Mononuclear cell (primary cell): ENCODE measurements at regions not wholly inside any gene's neighbourhood (a gene's known extent, or its start where the extent isn't known, plus 50 kb on each side); places are given as distances from the start of the nearest gene placed in this dataset.

Source experiments
- H3K27me3 ChIP-seq: 2 replicates; pipeline ENCODE4 v1.6.0; 2011; ENCODE audit warnings: low read length, control low read depth; ENCODE audit not compliant: insufficient read depth
- H3K4me1 ChIP-seq: 2 replicates; pipeline ENCODE4 v1.5.1; 2011; ENCODE audit warnings: mild to moderate bottlenecking, low read length, control low read depth; ENCODE audit not compliant: insufficient read depth
- H3K4me3 ChIP-seq: 2 replicates; pipeline ENCODE4 v1.5.1; 2011; ENCODE audit warnings: mild to moderate bottlenecking, low read length, moderate library complexity
- H3K9me3 ChIP-seq: 2 replicates; pipeline ENCODE4 v1.5.1; 2011; ENCODE audit warnings: low read depth, mild to moderate bottlenecking, control low read depth, low read length

- H3K4me1 ChIP-seq, result no peaks in the 10 kb centered on the region
Observed at GRCh38 chr19:30136611-30137195, 194.7 kb downstream of the URI1 start.

GRCh38 chr19:30137747-30138146 lies 195.7 kb downstream of the URI1 start:
- no peaks in the 10 kb centered on the region for H3K27me3 ChIP-seq
- H3K9me3 ChIP-seq, result no peaks in the 10 kb centered on the region
- H3K4me3 ChIP-seq, result no peak overlapping the region
- no peaks in the 10 kb centered on the region for H3K4me1 ChIP-seq

More at GRCh38 chr19:30136611-30137195, 194.7 kb downstream of the URI1 start:
- H3K27me3 ChIP-seq, result no peaks in the 10 kb centered on the region
- no peak overlapping the region for H3K4me3 ChIP-seq
- no peaks in the 10 kb centered on the region for H3K9me3 ChIP-seq

DNA sequence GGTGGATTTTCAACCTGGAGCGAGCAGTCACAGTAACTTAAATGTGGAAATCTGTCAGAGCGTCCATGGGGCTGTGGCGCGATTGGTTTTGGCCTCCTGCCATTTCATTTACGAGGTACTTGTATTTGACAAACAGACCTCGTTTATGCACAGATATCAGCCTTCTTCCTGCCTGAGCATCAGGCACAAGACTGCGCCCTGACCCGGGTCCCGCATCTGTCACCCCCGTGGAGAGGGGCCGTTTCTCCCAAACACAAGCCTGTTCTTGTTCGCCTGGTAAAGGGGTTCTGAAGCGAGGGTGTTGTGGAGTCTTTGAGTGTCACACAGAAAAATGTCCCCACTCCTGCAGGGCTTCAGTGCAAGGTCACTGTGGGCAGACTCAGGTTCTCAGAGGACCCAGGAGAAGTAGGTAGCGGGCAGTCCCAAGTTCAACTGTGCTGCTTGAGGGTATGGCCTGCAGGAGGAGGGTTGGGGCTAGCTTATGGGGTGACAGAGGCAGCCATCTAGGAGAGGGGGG lies 202.3 kb downstream of the URI1 start:
- Histone ChIP-seq H3K27me3 (no peaks in the 10 kb centered on the region), H3K9me3 (no peaks in the 10 kb centered on the region), H3K4me1 (no peaks in the 10 kb centered on the region), H3K4me3 (no peak overlapping the region)

GRCh38 chr19:30144802-30145201 lies 202.8 kb downstream of the URI1 start:
- H3K9me3 ChIP-seq, result no peaks in the 10 kb centered on the region
- no peaks in the 10 kb centered on the region for H3K27me3 ChIP-seq
- no peaks in the 10 kb centered on the region for H3K4me1 ChIP-seq
- H3K4me3 ChIP-seq, result no peak overlapping the region

DNA sequence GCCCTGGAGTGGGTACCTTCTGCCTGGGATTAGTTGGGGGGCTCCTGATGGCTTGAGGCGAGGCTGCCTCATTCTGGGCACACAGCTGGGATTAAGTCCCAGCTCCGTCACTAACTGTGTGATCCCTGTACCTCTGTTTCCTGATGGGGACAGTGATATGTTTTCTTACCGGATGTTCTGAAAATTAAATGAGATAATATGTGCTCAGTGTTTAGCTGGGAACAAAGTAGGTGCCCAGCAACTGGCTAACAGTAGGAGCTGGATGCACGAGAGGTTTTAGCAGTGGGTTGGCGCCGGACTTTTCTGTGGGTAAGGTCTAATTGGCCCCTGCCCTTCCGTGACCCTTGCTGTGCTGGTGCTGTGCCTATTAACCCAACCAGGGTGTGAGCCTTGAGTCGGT lies 203.4 kb downstream of the URI1 start:
- Histone ChIP-seq H3K4me3 (no peak overlapping the region), H3K9me3 (no peaks in the 10 kb centered on the region), H3K4me1 (no peaks in the 10 kb centered on the region), H3K27me3 (no peaks in the 10 kb centered on the region)

GRCh38 chr19:30146346-30146745 lies 204.3 kb downstream of the URI1 start:
- no peak overlapping the region for H3K4me3 ChIP-seq
- H3K9me3 ChIP-seq, result no peaks in the 10 kb centered on the region
- no peaks in the 10 kb centered on the region for H3K27me3 ChIP-seq

DNA sequence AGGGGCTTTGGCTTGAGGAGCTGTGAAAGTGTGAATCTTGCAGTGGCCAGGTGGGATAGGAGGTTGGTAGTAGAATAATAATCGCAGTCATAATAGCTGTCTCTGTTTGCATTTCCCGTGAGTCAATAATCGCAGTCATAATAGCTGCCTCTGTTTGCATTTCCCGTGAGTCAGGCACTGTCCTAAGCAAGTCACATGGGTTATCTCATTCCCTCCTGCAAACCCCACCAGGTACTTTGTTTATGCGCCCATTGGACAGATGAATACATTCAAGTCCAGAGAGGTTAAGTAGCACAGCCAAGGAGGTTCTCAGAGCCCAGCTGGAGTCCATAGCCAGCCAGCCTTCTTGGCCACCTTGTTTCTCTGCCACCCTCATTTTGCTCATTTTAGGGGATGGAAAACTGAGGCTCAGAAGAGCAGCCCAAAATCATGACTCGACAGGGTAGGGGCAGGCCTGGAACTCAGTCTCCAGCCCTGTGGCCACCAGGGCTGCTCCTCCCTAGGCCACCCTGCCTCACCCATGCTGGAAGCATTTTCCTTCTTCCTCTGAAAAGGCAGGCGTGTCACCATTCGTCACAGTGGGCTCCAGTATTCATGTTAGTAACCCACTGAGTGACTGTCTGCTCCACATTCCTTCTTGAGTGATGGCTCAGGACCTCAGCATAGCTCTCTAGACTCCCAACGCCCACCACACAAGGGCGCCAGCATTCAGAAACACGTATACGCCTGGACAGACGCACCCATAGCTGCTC lies 206.2 kb downstream of the URI1 start:
- no peaks in the 10 kb centered on the region for H3K4me1 ChIP-seq
- H3K27me3 ChIP-seq, result no peaks in the 10 kb centered on the region
- H3K9me3 ChIP-seq, result no peaks in the 10 kb centered on the region
- no peak overlapping the region for H3K4me3 ChIP-seq

More at GRCh38 chr19:30146346-30146745, 204.3 kb downstream of the URI1 start:
- no peaks in the 10 kb centered on the region for H3K4me1 ChIP-seq

DNA sequence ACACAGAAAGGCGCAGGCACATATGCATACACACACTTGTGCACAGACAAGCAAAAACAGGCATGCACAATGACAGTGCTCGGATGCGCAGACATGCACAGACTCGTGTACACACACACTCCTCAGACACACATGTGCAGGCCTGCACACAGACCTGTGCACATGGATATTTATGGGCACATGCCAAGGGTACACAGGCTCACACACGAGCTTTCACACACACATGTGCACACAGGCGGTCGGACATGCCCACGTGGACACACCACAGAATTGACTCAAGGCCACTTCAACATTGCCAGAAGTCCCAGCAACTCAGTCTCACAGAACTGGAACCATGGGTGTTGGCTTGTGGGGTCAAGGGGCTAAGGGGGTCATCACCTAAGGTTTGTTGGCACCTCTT lies 206.8 kb downstream of the URI1 start:
- no peaks in the 10 kb centered on the region for H3K9me3 ChIP-seq
- no peaks in the 10 kb centered on the region for H3K4me1 ChIP-seq
- H3K27me3 ChIP-seq, result no peaks in the 10 kb centered on the region
- no peak overlapping the region for H3K4me3 ChIP-seq

- Histone ChIP-seq H3K27me3 (no peaks in the 10 kb centered on the region), H3K4me1 (no peaks in the 10 kb centered on the region), H3K4me3 (no peak overlapping the region), H3K9me3 (no peaks in the 10 kb centered on the region)
Observed at GRCh38 chr19:30149300-30149699, 207.3 kb downstream of the URI1 start.

GRCh38 chr19:30150626-30151025 lies 208.6 kb downstream of the URI1 start:
- Histone ChIP-seq H3K9me3 (no peaks in the 10 kb centered on the region), H3K4me3 (no peak overlapping the region), H3K4me1 (no peaks in the 10 kb centered on the region), H3K27me3 (no peaks in the 10 kb centered on the region)

DNA sequence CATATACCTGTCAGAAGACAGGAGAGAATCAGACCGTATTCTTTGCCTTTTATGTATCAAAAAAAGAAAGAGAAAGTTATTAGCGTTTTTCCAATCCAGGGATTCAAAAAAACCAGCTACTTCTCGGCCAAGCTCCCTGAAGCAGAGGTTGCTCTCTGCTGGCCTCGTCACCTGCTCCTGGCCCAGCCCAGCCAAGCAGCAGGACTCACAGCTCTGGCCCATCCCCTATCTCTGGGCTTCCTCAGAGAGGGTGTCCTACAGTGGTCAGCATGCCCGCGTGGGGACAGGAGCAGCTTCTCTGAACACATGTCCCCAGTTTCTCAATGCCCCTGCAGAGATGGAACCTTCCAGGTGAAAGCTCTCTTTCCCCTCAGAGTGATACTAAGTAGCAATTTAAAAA lies 209.0 kb downstream of the URI1 start:
- Histone ChIP-seq H3K27me3 (no peaks in the 10 kb centered on the region), H3K4me1 (no peaks in the 10 kb centered on the region), H3K9me3 (no peaks in the 10 kb centered on the region), H3K4me3 (no peak overlapping the region)

DNA sequence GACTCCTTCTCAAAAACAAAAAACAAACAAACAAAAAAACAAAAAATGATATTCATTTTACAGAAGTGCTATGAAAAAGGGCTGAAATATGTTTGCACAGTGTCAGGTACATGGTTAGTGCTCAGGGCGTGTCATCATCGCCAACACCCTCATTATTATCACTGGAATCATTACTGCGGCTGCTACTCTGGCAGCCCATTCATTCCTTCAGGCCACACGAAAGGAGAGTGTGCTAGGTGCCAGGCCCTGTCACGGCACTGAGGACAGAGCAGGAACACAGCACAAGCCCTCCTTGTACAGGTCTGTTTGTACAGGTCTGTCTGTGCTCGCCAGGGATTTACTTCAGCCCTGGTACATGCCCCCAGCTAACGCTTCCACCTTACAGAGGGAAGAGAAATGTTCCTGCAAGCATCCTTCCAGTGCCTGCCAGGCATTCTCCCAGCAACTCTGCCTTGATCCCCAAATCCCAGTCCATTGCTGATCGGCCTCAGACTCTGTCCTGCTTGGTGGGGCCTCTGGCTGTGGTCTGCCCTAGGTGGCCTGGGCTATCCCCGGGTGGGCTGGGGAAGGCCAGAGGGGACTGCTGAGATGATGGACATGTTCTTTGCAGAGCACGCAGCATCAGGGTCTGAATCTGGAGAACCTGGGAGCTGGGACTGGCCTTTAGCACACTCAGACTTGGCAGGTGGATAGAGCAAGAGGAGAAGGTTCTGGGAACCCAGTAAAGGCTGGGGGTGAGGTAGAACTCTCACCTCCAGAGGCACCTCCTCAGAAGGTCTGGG lies 210.7 kb downstream of the URI1 start:
- H3K4me1 ChIP-seq, result no peaks in the 10 kb centered on the region
- no peaks in the 10 kb centered on the region for H3K9me3 ChIP-seq
- no peak overlapping the region for H3K4me3 ChIP-seq
- no peaks in the 10 kb centered on the region for H3K27me3 ChIP-seq

- no peaks in the 10 kb centered on the region for H3K27me3 ChIP-seq
- no peaks in the 10 kb centered on the region for H3K4me1 ChIP-seq
- H3K9me3 ChIP-seq, result no peaks in the 10 kb centered on the region
- no peak overlapping the region for H3K4me3 ChIP-seq
Observed at GRCh38 chr19:30153326-30154210, 211.5 kb downstream of the URI1 start.

GRCh38 chr19:30154410-30154809 lies 212.4 kb downstream of the URI1 start:
- no peaks in the 10 kb centered on the region for H3K4me1 ChIP-seq
- no peaks in the 10 kb centered on the region for H3K27me3 ChIP-seq
- H3K9me3 ChIP-seq, result no peaks in the 10 kb centered on the region
- no peak overlapping the region for H3K4me3 ChIP-seq
